Naive thymus-derived CD4-positive, alpha-beta T cell (primary cell): ENCODE measurements at regions not wholly inside any gene's neighbourhood (a gene's known extent, or its start where the extent isn't known, plus 50 kb on each side); places are given as distances from the start of the nearest gene placed in this dataset.

Experiments
- ATAC-seq: fragments of 150-1000 bp; cut with Tn5 transposase; 2 replicates; pipeline ENCODE4 v1.10.0; 2021; ENCODE audit warnings: mild to moderate bottlenecking, moderate library complexity
- CTCF ChIA-PET: fragments of 350-600 bp; sonication (Branson Sonifier 250); formaldehyde crosslinking; loops from one replicate; lab custom pipeline; 2021; ENCODE audit warnings: antibody characterized with exemption; lab: Charles Lee
- POLR2A ChIA-PET: fragments of 350-600 bp; sonication (Branson Sonifier 250); formaldehyde crosslinking; loops from one replicate; lab custom pipeline; 2021; ENCODE audit warnings: antibody characterized with exemption, inconsistent platforms; lab: Charles Lee
- DNase-seq, 9 donors: peaks; one replicate each; pipeline versions ENCODE4 v3.0.0 to v3.0.0-alpha.2; 2020 to 2022; ENCODE audit warnings: mixed read lengths in 1 of 9
- H3K27ac ChIP-seq: one replicate; pipeline ENCODE4 v1.7.0; 2013; ENCODE audit warnings: mild to moderate bottlenecking, low read depth, low read length, moderate library complexity
- H3K27me3 ChIP-seq, 2 donors: one replicate each; pipeline ENCODE4 v1.7.0; 2013; ENCODE audit warnings: low read length in 2 of 2, mild to moderate bottlenecking in 2 of 2, moderate library complexity in 2 of 2; ENCODE audit not compliant: control insufficient read depth in 2 of 2, insufficient read depth in 2 of 2
- H3K36me3 ChIP-seq, 3 experiments: 1 replicate in 2 of 3; 2 replicates in 1 of 3; pipeline ENCODE4 v1.7.0; 2013; ENCODE audit warnings: low read length in 3 of 3, mild to moderate bottlenecking in 3 of 3, moderate library complexity in 1 of 3; ENCODE audit not compliant: insufficient read depth in 3 of 3, control insufficient read depth in 2 of 3
- H3K4me1 ChIP-seq, 2 donors: one replicate each; pipeline ENCODE4 v1.7.0; 2013; ENCODE audit warnings: low read length in 2 of 2, mild to moderate bottlenecking in 2 of 2, moderate library complexity in 1 of 2; ENCODE audit not compliant: control insufficient read depth in 2 of 2, insufficient read depth in 2 of 2
- H3K4me3 ChIP-seq: 2 replicates; pipeline ENCODE4 v1.7.0; 2013; ENCODE audit warnings: mild to moderate bottlenecking, low read length
- H3K9me3 ChIP-seq, 3 experiments: 1 replicate in 2 of 3; 2 replicates in 1 of 3; pipeline ENCODE4 v1.7.0; 2013; ENCODE audit warnings: low read length in 3 of 3; ENCODE audit not compliant: control insufficient read depth in 2 of 3
- H3K27ac Mint-ChIP-seq, 9 donors: one replicate each; pipeline ENCODE4 v1.8.0; 2020 to 2022; ENCODE audit warnings: mixed read lengths in 9 of 9, mild to moderate bottlenecking in 8 of 9, moderate library complexity in 5 of 9, inconsistent platforms in 2 of 9
- H3K27me3 Mint-ChIP-seq, 5 donors: one replicate each; pipeline ENCODE4 v1.8.0; 2021 to 2022; ENCODE audit warnings: mixed read lengths in 5 of 5, mild to moderate bottlenecking in 1 of 5
- H3K36me3 Mint-ChIP-seq, 5 donors: one replicate each; pipeline ENCODE4 v1.8.0; 2020 to 2022; ENCODE audit warnings: mixed read lengths in 5 of 5, mild to moderate bottlenecking in 3 of 5, inconsistent platforms in 1 of 5
- H3K4me1 Mint-ChIP-seq, 7 donors: one replicate each; pipeline ENCODE4 v1.8.0; 2020 to 2022; ENCODE audit warnings: mixed read lengths in 7 of 7, mild to moderate bottlenecking in 3 of 7, inconsistent platforms in 1 of 7
- H3K4me3 Mint-ChIP-seq, 10 donors: one replicate each; pipeline ENCODE4 v1.8.0; 2020 to 2022; ENCODE audit warnings: mild to moderate bottlenecking in 10 of 10, mixed read lengths in 10 of 10, moderate library complexity in 6 of 10, inconsistent platforms in 2 of 10
- H3K9me3 Mint-ChIP-seq, 11 donors: one replicate each; pipeline ENCODE4 v1.8.0; 2020 to 2022; ENCODE audit warnings: mixed read lengths in 11 of 11, mild to moderate bottlenecking in 4 of 11, inconsistent platforms in 1 of 11, moderate library complexity in 1 of 11
- intact Hi-C, 2 donors: fragments of 100-400 bp; cut with micrococcal nuclease; formaldehyde crosslinking; loops; one replicate each; pipeline ENCODE4 v1.15.1; 2023

GRCh38 chr10:124144536-124144935 lies 51.1 kb upstream of the CHST15 start:
- H3K9me3 ChIP-seq = no peaks in the 10 kb centered on the region
- Mint-ChIP-seq H3K27ac (no peak overlapping the region), H3K9me3 (peaks cover 0 to 6% (median 0%) of the 10 kb centered on the region in 11 donors), H3K4me1 (peaks cover 0 to 7% (median 0%) of the 10 kb centered on the region in 7 donors), H3K36me3 (no peaks in the 10 kb centered on the region), H3K27me3 (peaks cover 0 to 9% (median 0%) of the 10 kb centered on the region in 5 donors), H3K4me3 (no peak overlapping the region)
- H3K4me1 ChIP-seq = no peaks in the 10 kb centered on the region
- no peaks in the 10 kb centered on the region for H3K36me3 ChIP-seq
- POLR2A ChIA-PET = no interaction called here
- no peak overlapping the region for H3K27ac ChIP-seq
- H3K27me3 ChIP-seq = no peaks in the 10 kb centered on the region
- H3K4me3 ChIP-seq = no peak overlapping the region
- DNase-seq (no peak), ATAC-seq (no peak)
- intact Hi-C loops = no loop called here
- CTCF ChIA-PET = no interaction called here

- no peaks in the 10 kb centered on the region for H3K36me3 Mint-ChIP-seq
- H3K27ac Mint-ChIP-seq = no peak overlapping the region
- ATAC-seq = no peak
- no peaks in the 10 kb centered on the region for H3K27me3 ChIP-seq
- H3K4me1 ChIP-seq = no peaks in the 10 kb centered on the region
- H3K27me3 Mint-ChIP-seq = peaks cover 0 to 12% (median 0%) of the 10 kb centered on the region in 5 donors
- H3K36me3 ChIP-seq = no peaks in the 10 kb centered on the region
- H3K4me3 Mint-ChIP-seq = no peak overlapping the region
- H3K9me3 ChIP-seq = no peaks in the 10 kb centered on the region
- ChIA-PET CTCF (no interaction called here), POLR2A (no interaction called here)
- intact Hi-C loops = no loop called here
- no peak overlapping the region for H3K27ac ChIP-seq
- H3K9me3 Mint-ChIP-seq = peaks cover 0 to 12% (median 0%) of the 10 kb centered on the region in 11 donors
- H3K4me3 ChIP-seq = no peak overlapping the region
- peaks cover 0 to 5% (median 0%) of the 10 kb centered on the region in 7 donors for H3K4me1 Mint-ChIP-seq
- DNase-seq = no peak
These were observed 50.3 kb upstream of the CHST15 start for GRCh38 chr10:124143721-124144120.
